Liver (tissue), 8 donors: ENCODE measurements at regions not wholly inside any gene's neighbourhood (a gene's known extent, or its start where the extent isn't known, plus 50 kb on each side); places are given as distances from the start of the nearest gene placed in this dataset.

Source experiments
- DNase-seq: peaks from one replicate; pipeline ENCODE4 v3.0.0-alpha.2; 2017; ENCODE audit warnings: low spot score
- H3K27ac ChIP-seq, 2 donors: one replicate each; pipeline ENCODE4 v1.7.0; 2013; ENCODE audit warnings: inconsistent platforms in 2 of 2, low read length in 2 of 2, control low read depth in 1 of 2, low read depth in 1 of 2, mild to moderate bottlenecking in 1 of 2
- H3K27me3 ChIP-seq, 4 donors: one replicate each; pipeline versions ENCODE4 v1.6.1 to v1.7.0; 2013; ENCODE audit warnings: low read length in 3 of 4, inconsistent platforms in 1 of 4, mild to moderate bottlenecking in 1 of 4, moderate library complexity in 1 of 4; ENCODE audit not compliant: control insufficient read depth in 4 of 4, insufficient read depth in 4 of 4
- H3K36me3 ChIP-seq, 4 donors: one replicate each; pipeline versions ENCODE4 v1.6.1 to v1.7.0; 2013; ENCODE audit warnings: low read length in 3 of 4, mild to moderate bottlenecking in 3 of 4, low read depth in 1 of 4, moderate library complexity in 1 of 4; ENCODE audit not compliant: control insufficient read depth in 4 of 4, insufficient read depth in 3 of 4
- H3K4me1 ChIP-seq, 4 donors: one replicate each; pipeline versions ENCODE4 v1.6.1 to v1.7.0; 2013; ENCODE audit warnings: low read length in 3 of 4, mild to moderate bottlenecking in 3 of 4, moderate library complexity in 1 of 4; ENCODE audit not compliant: control insufficient read depth in 4 of 4, insufficient read depth in 4 of 4
- H3K4me3 ChIP-seq, 3 donors: one replicate each; pipeline versions ENCODE4 v1.6.1 to v1.7.0; 2013; ENCODE audit warnings: low read length in 3 of 3, control low read depth in 1 of 3, low read depth in 1 of 3, mild to moderate bottlenecking in 1 of 3
- H3K9ac ChIP-seq, 2 donors: one replicate each; pipeline ENCODE4 v1.7.0; 2013; ENCODE audit warnings: low read length in 2 of 2, mild to moderate bottlenecking in 2 of 2, moderate library complexity in 2 of 2, control low read depth in 1 of 2, low read depth in 1 of 2
- H3K9me3 ChIP-seq, 4 donors: one replicate each; pipeline versions ENCODE4 v1.6.1 to v1.7.0; 2013; ENCODE audit warnings: low read length in 3 of 4; ENCODE audit not compliant: control insufficient read depth in 4 of 4
- ATF3 ChIP-seq: IDR thresholded peaks from 2 replicates; pipeline ENCODE4 v1.6.1; 2016; ENCODE audit warnings: antibody characterized with exemption
- CTCF ChIP-seq: fragments of 150-350 bp; IDR thresholded peaks from 2 replicates; pipeline ENCODE4 v1.5.1; 2017; ENCODE audit warnings: improper control_type of control experiment, low read depth, low read length; ENCODE audit not compliant: missing input control
- EGR1 ChIP-seq, 2 donors: IDR thresholded peaks; 2 replicates each; pipeline ENCODE4 v1.6.1; 2016 to 2018; ENCODE audit warnings: antibody characterized with exemption in 2 of 2, low read depth in 2 of 2
- FOXA1 ChIP-seq: IDR thresholded peaks from 2 replicates; pipeline ENCODE4 v1.6.1; 2016; ENCODE audit warnings: antibody characterized with exemption
- GABPA ChIP-seq, 2 donors: IDR thresholded peaks in 1 of 2; conservative IDR thresholded peaks in 1 of 2; 2 replicates each; pipeline ENCODE4 v1.6.1; 2016; ENCODE audit warnings: antibody characterized with exemption in 2 of 2, mild to moderate bottlenecking in 1 of 2, moderate library complexity in 1 of 2
- HNF4A ChIP-seq, 2 donors: conservative IDR thresholded peaks; 2 replicates each; pipeline ENCODE4 v1.6.1; 2016; ENCODE audit warnings: antibody characterized with exemption in 2 of 2, mild to moderate bottlenecking in 2 of 2
- HNF4G ChIP-seq: IDR thresholded peaks from 2 replicates; pipeline ENCODE4 v1.6.1; 2016; ENCODE audit warnings: antibody characterized with exemption
- JUND ChIP-seq, 2 donors: IDR thresholded peaks; 2 replicates each; pipeline ENCODE4 v1.6.1; 2016; ENCODE audit warnings: antibody characterized with exemption in 2 of 2
- MAX ChIP-seq: IDR thresholded peaks from 2 replicates; pipeline ENCODE4 v1.6.1; 2016; ENCODE audit warnings: antibody characterized with exemption
- NR2F2 ChIP-seq: IDR thresholded peaks from 2 replicates; pipeline ENCODE4 v1.6.1; 2016; ENCODE audit warnings: antibody characterized with exemption
- RAD21 ChIP-seq, 2 donors: IDR thresholded peaks; 2 replicates each; pipeline ENCODE4 v1.6.1; 2016; ENCODE audit warnings: antibody characterized with exemption in 2 of 2, mild to moderate bottlenecking in 2 of 2
- RXRA ChIP-seq, 2 donors: IDR thresholded peaks; 2 replicates each; pipeline ENCODE4 v1.6.1; 2017 to 2018; ENCODE audit warnings: antibody characterized with exemption in 2 of 2, mild to moderate bottlenecking in 1 of 2
- SP1 ChIP-seq: IDR thresholded peaks from 2 replicates; pipeline ENCODE4 v1.6.1; 2018; ENCODE audit warnings: antibody characterized with exemption, mild to moderate bottlenecking
- TAF1 ChIP-seq: conservative IDR thresholded peaks from 2 replicates; pipeline ENCODE4 v1.6.1; 2016; ENCODE audit warnings: antibody characterized with exemption, mild to moderate bottlenecking
- YY1 ChIP-seq: IDR thresholded peaks from 2 replicates; pipeline ENCODE4 v1.6.1; 2016; ENCODE audit warnings: antibody characterized with exemption, mild to moderate bottlenecking
- ZBTB33 ChIP-seq: IDR thresholded peaks from 2 replicates; pipeline ENCODE4 v1.6.1; 2016; ENCODE audit warnings: antibody characterized with exemption
- WGBS: extraction: QIAGEN DNeasy Blood & Tissue Kit; methylation state at CpG from one replicate; pipeline ENCODE4 v1.1.7; 2013; 5-methylcytosine and 5-hydroxymethylcytosine counted together
- donor health status: healthy.
- donor health status: healthy.
- donor health status: healthy.
- donor health status: healthy.
- donor health status: healthy.

GRCh38 chr1:157200451-157200850 is 62.3 kb upstream of the ETV3 start:
- Histone ChIP-seq H3K9ac (no peak overlapping the region), H3K4me1 (no peaks in the 10 kb centered on the region), H3K36me3 (no peaks in the 10 kb centered on the region), H3K9me3 (no peaks in the 10 kb centered on the region), H3K4me3 (no peak overlapping the region), H3K27me3 (no peaks in the 10 kb centered on the region), H3K27ac (no peak overlapping the region)
- TF ChIP-seq FOXA1: no peak
- no peak for TF ChIP-seq SP1
- TF ChIP-seq GABPA (IDR thresholded peaks at IDR 0.05 in 1 of 2, conservative IDR thresholded peaks at IDR 0.05 in 1 of 2): no peak
- no peak for TF ChIP-seq RXRA (IDR thresholded peaks at IDR 0.05)
- TF ChIP-seq TAF1: no peak
- no peak for TF ChIP-seq EGR1 (IDR thresholded peaks at IDR 0.05; ENCODE audit: low read depth in 2 of 2)
- TF ChIP-seq CTCF: no peak
- 71% methylated on average over 8 of the region's 8 CpGs for WGBS
- no peak for DNase-seq

GRCh38 chr1:157199421-157199755 is 61.2 kb upstream of the ETV3 start:
- WGBS: 85% methylated on average over 3 of the region's 3 CpGs

More at GRCh38 chr1:157199421-157199755, 61.2 kb upstream of the ETV3 start:
- Histone ChIP-seq H3K27me3 (peaks cover 0 to 3% (median 0%) of the 10 kb centered on the region in 4 donors), H3K9me3 (no peaks in the 10 kb centered on the region), H3K27ac (no peak overlapping the region), H3K4me3 (no peak overlapping the region), H3K4me1 (no peaks in the 10 kb centered on the region), H3K9ac (no peak overlapping the region), H3K36me3 (no peaks in the 10 kb centered on the region)
- TF ChIP-seq MAX (no peak), CTCF (no peak), RAD21 (IDR thresholded peaks at IDR 0.05) (no peak), FOXA1 (no peak), ZBTB33 (no peak), RXRA (IDR thresholded peaks at IDR 0.05) (no peak), YY1 (no peak), HNF4G (no peak), SP1 (no peak), NR2F2 (no peak), TAF1 (no peak), JUND (IDR thresholded peaks at IDR 0.05) (no peak), EGR1 (IDR thresholded peaks at IDR 0.05; ENCODE audit: low read depth in 2 of 2) (no peak), ATF3 (no peak), HNF4A (conservative IDR thresholded peaks at IDR 0.05) (no peak), GABPA (IDR thresholded peaks at IDR 0.05 in 1 of 2, conservative IDR thresholded peaks at IDR 0.05 in 1 of 2) (no peak)
- no peak for DNase-seq
